Esophagus (tissue), 2 donors: ENCODE measurements at regions not wholly inside any gene's neighbourhood (a gene's known extent, or its start where the extent isn't known, plus 50 kb on each side); places are given as distances from the start of the nearest gene placed in this dataset.
"Not testable (repeated sequence)": the region's sequence is repeated elsewhere in the genome, so short reads cannot be mapped to it uniquely, and the experiment has no call there.

ENCODE experiments used
- H3K27ac ChIP-seq, 2 donors: one replicate each; pipeline ENCODE4 v1.5.1; 2013; ENCODE audit warnings: low read depth in 2 of 2, mild to moderate bottlenecking in 2 of 2, inconsistent platforms in 1 of 2, low read length in 1 of 2, moderate library complexity in 1 of 2
- H3K27me3 ChIP-seq, 2 donors: one replicate each; pipeline ENCODE4 v1.6.1; 2013; ENCODE audit warnings: low read length in 2 of 2, control low read depth in 1 of 2, mild to moderate bottlenecking in 1 of 2; ENCODE audit not compliant: insufficient read depth in 2 of 2, control insufficient read depth in 1 of 2
- H3K36me3 ChIP-seq, 2 donors: one replicate each; pipeline ENCODE4 v1.6.1; 2013; ENCODE audit warnings: low read length in 1 of 2; ENCODE audit not compliant: control insufficient read depth in 2 of 2, insufficient read depth in 2 of 2
- H3K4me1 ChIP-seq, 2 donors: one replicate each; pipeline ENCODE4 v1.6.1; 2013; ENCODE audit warnings: low read length in 1 of 2; ENCODE audit not compliant: control insufficient read depth in 2 of 2, insufficient read depth in 2 of 2
- H3K4me3 ChIP-seq, 2 donors: one replicate each; pipeline ENCODE4 v1.5.1; 2013; ENCODE audit warnings: low read length in 2 of 2, mild to moderate bottlenecking in 2 of 2, low read depth in 1 of 2, moderate library complexity in 1 of 2
- H3K9me3 ChIP-seq, 2 donors: one replicate each; pipeline ENCODE4 v1.6.1; 2013; ENCODE audit warnings: mild to moderate bottlenecking in 2 of 2, low read depth in 1 of 2, low read length in 1 of 2, moderate library complexity in 1 of 2; ENCODE audit not compliant: control insufficient read depth in 2 of 2, insufficient read depth in 1 of 2
- WGBS, 2 donors: extraction: QIAGEN DNeasy Blood & Tissue Kit; methylation state at CpG; one replicate each; pipeline ENCODE4 v1.1.7; 2013; 5-methylcytosine and 5-hydroxymethylcytosine counted together
- donor health status: healthy with polysubstance abuse.
- donor health status: Bipolar disorder and iron deficiency.

- Histone ChIP-seq H3K9me3 (peaks cover 0 to 2% of the 10 kb centered on the region in 2 donors), H3K27ac (no peak overlapping the region), H3K4me3 (no peak overlapping the region), H3K36me3 (no peaks in the 10 kb centered on the region), H3K4me1 (no peaks in the 10 kb centered on the region), H3K27me3 (no peaks in the 10 kb centered on the region)
- 93% methylated on average over 17 of the region's 17 CpGs for WGBS, 2 donors
Measured at GRCh38 chr7:156522801-156523200, 117.8 kb upstream of the RNF32 start.

DNA sequence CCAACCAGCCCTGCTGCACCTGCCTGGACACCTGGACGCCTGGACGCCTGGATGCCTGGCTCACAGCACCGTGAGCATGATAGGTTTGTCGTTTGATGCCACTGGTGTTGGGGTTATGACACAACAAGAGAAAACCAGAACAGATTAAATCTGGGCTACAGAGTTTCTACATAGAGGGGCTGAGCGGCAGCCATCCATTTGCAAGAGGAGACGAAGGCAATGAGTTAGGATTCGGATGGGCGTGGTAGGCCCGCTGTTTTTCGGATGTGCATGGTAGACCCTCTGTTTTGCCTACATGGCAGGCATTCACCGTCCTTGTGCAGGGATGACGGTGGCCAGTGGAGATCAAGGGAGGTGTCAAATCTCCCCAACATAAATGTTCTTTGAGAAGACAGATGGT is 121.5 kb upstream of the RNF32 start:
- H3K4me3 ChIP-seq, result no peak overlapping the region
- H3K9me3 ChIP-seq, result peaks cover 0 to 11% of the 10 kb centered on the region in 2 donors
- WGBS, 2 donors, result 89 to 92% methylated on average over 12 of the region's 12 CpGs
- no peaks in the 10 kb centered on the region for H3K27me3 ChIP-seq
- H3K36me3 ChIP-seq, result no peaks in the 10 kb centered on the region
- H3K4me1 ChIP-seq, result no peaks in the 10 kb centered on the region
- no peak overlapping the region for H3K27ac ChIP-seq

DNA sequence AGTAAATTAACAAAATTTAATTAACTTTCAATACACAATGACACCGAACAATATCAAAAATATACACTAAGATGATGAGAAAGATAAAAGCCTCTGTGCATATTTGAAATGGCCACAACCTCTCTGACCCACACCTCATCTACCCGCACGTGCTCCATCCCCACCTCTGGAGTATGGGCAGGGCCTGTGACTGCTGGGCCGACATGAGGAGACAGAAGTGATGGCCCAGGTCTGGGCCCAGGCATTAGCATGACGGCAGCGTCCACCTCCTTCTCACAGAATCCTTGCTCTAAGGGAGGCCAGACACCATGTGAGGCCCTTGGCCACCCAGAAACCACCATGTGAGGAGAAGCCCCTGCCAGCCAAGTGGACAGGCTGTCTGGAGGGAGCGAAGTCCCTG is 122.1 kb upstream of the RNF32 start:
- peaks cover 0 to 11% of the 10 kb centered on the region in 2 donors for H3K9me3 ChIP-seq
- H3K27me3 ChIP-seq, result peaks cover 0 to 3% of the 10 kb centered on the region in 2 donors
- H3K27ac ChIP-seq, result no peak overlapping the region
- H3K36me3 ChIP-seq, result no peaks in the 10 kb centered on the region
- no peaks in the 10 kb centered on the region for H3K4me1 ChIP-seq
- 79 to 87% methylated on average over 7 of the region's 7 CpGs for WGBS, 2 donors
- no peak overlapping the region for H3K4me3 ChIP-seq

DNA sequence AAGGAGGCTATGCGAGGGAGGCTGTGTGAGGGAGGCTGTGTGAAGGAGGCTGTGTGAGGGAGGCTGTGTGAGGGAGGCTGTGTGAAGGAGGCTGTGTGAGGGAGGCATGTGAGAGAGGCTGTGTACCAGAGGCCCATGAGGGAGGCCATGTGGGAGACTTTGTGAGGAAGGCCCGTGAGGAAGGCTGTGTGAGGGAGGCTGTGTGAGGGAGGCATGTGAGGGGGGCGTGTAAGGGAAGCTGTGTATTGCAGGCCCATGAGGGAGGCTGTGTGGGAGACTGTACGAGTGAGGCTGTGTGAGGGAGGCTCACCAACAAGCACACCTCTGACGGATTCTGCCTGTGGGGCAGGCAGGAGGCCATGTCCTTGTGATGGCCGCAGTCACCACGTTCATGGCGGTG is 122.7 kb upstream of the RNF32 start:
- peaks cover 0 to 11% of the 10 kb centered on the region in 2 donors for H3K9me3 ChIP-seq
- H3K27ac ChIP-seq, H3K27me3 ChIP-seq, H3K4me1 ChIP-seq, H3K36me3 ChIP-seq, H3K4me3 ChIP-seq: not testable (repeated sequence)
- 69 to 74% methylated on average over 7 to 8 of the region's 8 CpGs for WGBS, 2 donors

GRCh38 chr7:156516791-156517378 is 123.7 kb upstream of the RNF32 start:
- Histone ChIP-seq H3K36me3 (no peaks in the 10 kb centered on the region), H3K4me3 (no peak overlapping the region), H3K9me3 (peaks cover 0 to 11% of the 10 kb centered on the region in 2 donors), H3K27ac (no peak overlapping the region), H3K27me3 (peaks cover 0 to 3% of the 10 kb centered on the region in 2 donors), H3K4me1 (no peaks in the 10 kb centered on the region)
- 89 to 94% methylated on average over 2 of the region's 2 CpGs for WGBS, 2 donors

DNA sequence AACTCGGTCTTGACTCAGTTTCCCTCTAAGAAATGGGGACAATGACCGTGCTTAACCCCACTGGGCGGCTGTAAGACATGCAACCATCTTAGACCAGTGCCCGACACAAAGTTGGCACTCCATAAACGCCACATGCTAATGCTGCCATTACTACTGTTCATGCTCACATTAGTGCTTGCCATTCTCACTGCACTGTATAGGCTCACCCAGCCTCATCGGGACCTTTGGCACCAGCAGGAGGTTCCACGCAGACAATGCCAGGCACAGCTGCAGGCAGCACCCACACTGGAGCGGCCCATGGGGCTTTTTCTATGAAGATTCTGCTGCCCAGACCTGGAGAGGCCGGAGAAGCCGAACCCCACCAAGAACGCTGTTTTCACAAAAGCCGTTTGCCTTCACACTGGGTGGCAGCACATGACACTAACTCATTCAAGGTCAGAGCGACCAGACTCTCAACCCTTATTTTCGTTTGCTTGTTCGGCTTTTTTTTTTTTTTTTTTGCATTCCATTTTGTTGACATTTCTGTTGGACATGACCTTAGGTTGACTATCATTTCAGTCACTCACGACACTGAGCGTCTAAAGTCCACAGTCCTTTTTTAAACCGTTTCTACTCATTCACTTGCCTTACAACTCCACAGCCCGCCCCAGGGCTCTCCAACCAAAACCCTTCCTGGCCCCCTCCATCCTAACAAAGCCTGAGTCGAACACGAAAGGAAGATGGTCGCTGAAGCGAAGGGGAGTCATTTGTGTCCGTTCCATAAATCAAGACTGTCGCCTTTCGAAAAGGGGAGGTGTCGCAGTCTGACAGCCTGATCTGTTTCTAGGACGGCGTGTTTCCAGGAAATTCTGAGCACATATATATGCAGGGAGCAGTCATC is 124.4 kb upstream of the RNF32 start:
- Histone ChIP-seq H3K4me1 (no peaks in the 10 kb centered on the region), H3K27ac (no peak overlapping the region), H3K27me3 (peaks cover 0 to 3% of the 10 kb centered on the region in 2 donors), H3K36me3 (no peaks in the 10 kb centered on the region), H3K9me3 (peaks cover 0 to 11% of the 10 kb centered on the region in 2 donors), H3K4me3 (no peak overlapping the region)
- WGBS, 2 donors, result 56 to 71% methylated on average over 29 of the region's 29 CpGs

DNA sequence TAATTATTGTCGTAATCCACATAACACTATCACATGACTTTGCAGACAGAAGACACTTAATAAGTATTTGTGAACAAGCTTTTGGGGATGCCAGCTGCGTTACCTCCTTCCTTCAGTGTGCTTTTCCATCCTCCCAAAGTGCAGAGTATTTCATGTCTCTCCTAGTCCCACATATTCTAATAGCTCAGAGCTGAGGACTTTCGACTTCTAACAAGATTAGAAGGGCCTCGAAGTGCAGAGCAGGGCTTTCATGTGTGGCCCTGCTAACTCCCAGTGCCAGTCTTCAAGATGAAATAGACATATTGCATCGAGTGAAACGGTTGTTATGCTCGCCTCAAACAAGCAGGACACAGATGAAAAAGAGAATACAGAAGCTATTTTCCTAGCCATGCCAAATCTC is 125.7 kb upstream of the RNF32 start:
- H3K9me3 ChIP-seq, result peaks cover 0 to 15% of the 10 kb centered on the region in 2 donors
- WGBS, 2 donors, result 82 to 84% methylated on average over 7 of the region's 7 CpGs
- H3K27ac ChIP-seq, result no peak overlapping the region

DNA sequence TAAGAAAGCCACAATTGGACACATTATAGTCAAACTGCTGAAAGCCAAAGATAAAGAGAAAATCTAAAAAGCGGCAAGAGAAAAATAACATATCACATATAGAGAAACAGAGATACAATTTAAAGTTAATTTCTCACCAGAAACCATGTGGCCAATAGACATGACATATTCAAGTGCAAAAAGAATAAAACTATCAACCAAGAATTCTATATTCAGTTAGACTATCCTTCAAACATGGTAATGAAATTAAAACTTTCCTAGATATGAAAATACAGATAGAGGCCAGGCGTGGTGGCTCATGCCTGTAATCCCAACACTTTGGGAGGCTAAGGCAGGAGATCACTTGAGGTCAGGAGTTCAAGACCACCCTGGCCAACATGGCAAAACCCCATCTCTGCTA is 129.1 kb upstream of the RNF32 start:
- Histone ChIP-seq H3K27ac (no peak overlapping the region), H3K36me3 (no peaks in the 10 kb centered on the region), H3K4me3 (no peak overlapping the region), H3K4me1 (no peaks in the 10 kb centered on the region), H3K9me3 (peaks cover 0 to 7% of the 10 kb centered on the region in 2 donors), H3K27me3 (peaks cover 0 to 3% of the 10 kb centered on the region in 2 donors)
- 90% methylated on average over 2 of the region's 2 CpGs for WGBS, 2 donors

More for the DNA sequence above, 125.7 kb upstream of the RNF32 start:
- H3K27me3 ChIP-seq, result peaks cover 0 to 3% of the 10 kb centered on the region in 2 donors
- H3K36me3 ChIP-seq, result no peaks in the 10 kb centered on the region
- no peaks in the 10 kb centered on the region for H3K4me1 ChIP-seq
- H3K4me3 ChIP-seq, result no peak overlapping the region

GRCh38 chr7:156510966-156511365 is 129.6 kb upstream of the RNF32 start:
- Histone ChIP-seq H3K36me3 (no peaks in the 10 kb centered on the region), H3K4me3 (no peak overlapping the region), H3K27ac (no peak overlapping the region), H3K27me3 (peaks cover 0 to 3% of the 10 kb centered on the region in 2 donors), H3K4me1 (no peaks in the 10 kb centered on the region), H3K9me3 (peaks cover 0 to 7% of the 10 kb centered on the region in 2 donors)
